ENCODE measurements at regions not wholly inside any gene's neighbourhood (a gene's known extent, or its start where the extent isn't known, plus 50 kb on each side); places are given as distances from the start of the nearest gene placed in this dataset.

GRCh38 chr2:164091673-164092072, 355.9 kb upstream of the FIGN start:
- no peaks in the 10 kb centered on the region for H3K4me1 Mint-ChIP-seq (ENCODE audit: low read depth)
- intact Hi-C loops (cut with DNase I, micrococcal nuclease) = no loop called here
- Histone ChIP-seq H3K36me3 (ENCODE audit: insufficient read depth, low read length) (no peaks in the 10 kb centered on the region), H3K4me1 (ENCODE audit: insufficient read depth, low read length) (no peaks in the 10 kb centered on the region), H3K4me3 (ENCODE audit: low read length) (no peak overlapping the region), H3K9me3 (ENCODE audit: control insufficient read depth in 1 of 2, insufficient read depth in 1 of 2, low read length in 2 of 2) (no peaks in the 10 kb centered on the region), H3K27ac (ENCODE audit: low read depth in 1 of 2, low read length in 2 of 2) (no peak overlapping the region), H3K27me3 (ENCODE audit: control insufficient read depth in 1 of 2, insufficient read depth in 2 of 2, low read length in 2 of 2) (no peaks in the 10 kb centered on the region)
- no peak overlapping the region for H3K4me3 Mint-ChIP-seq
- H3K27ac Mint-ChIP-seq = no peak overlapping the region
- ATAC-seq (ENCODE audit: poor library complexity) = no peak
- H3K9me3 Mint-ChIP-seq = peaks cover 6% of the 10 kb centered on the region
- CTCF ChIA-PET = no interaction called here
- POLR2A ChIA-PET = no interaction called here
- H3K36me3 Mint-ChIP-seq (ENCODE audit: low read depth) = no peaks in the 10 kb centered on the region
- no peak for TF ChIP-seq CTCF (IDR thresholded peaks at IDR 0.05)
- H3K27me3 Mint-ChIP-seq = no peaks in the 10 kb centered on the region
- no peak for DNase-seq

GRCh38 chr2:164090533-164090932, 354.7 kb upstream of the FIGN start:
- no peaks in the 10 kb centered on the region for H3K36me3 ChIP-seq (ENCODE audit: insufficient read depth, low read length)
- ATAC-seq (ENCODE audit: poor library complexity) (no peak), DNase-seq (no peak)
- H3K27ac Mint-ChIP-seq = no peak overlapping the region
- no peaks in the 10 kb centered on the region for H3K36me3 Mint-ChIP-seq (ENCODE audit: low read depth)
- TF ChIP-seq CTCF (IDR thresholded peaks at IDR 0.05) = no peak
- no peak overlapping the region for H3K27ac ChIP-seq (ENCODE audit: low read depth in 1 of 2, low read length in 2 of 2)
- H3K27me3 Mint-ChIP-seq = no peaks in the 10 kb centered on the region
- no peaks in the 10 kb centered on the region for H3K4me1 Mint-ChIP-seq (ENCODE audit: low read depth)
- no peak overlapping the region for H3K4me3 Mint-ChIP-seq
- peaks cover 9% of the 10 kb centered on the region for H3K9me3 Mint-ChIP-seq
- H3K4me1 ChIP-seq (ENCODE audit: insufficient read depth, low read length) = no peaks in the 10 kb centered on the region
- ChIA-PET POLR2A (no interaction called here), CTCF (no interaction called here)
- H3K9me3 ChIP-seq (ENCODE audit: control insufficient read depth in 1 of 2, insufficient read depth in 1 of 2, low read length in 2 of 2) = no peaks in the 10 kb centered on the region
- no peak overlapping the region for H3K4me3 ChIP-seq (ENCODE audit: low read length)
- intact Hi-C loops (cut with DNase I, micrococcal nuclease) = no loop called here
- H3K27me3 ChIP-seq (ENCODE audit: control insufficient read depth in 1 of 2, insufficient read depth in 2 of 2, low read length in 2 of 2) = no peaks in the 10 kb centered on the region

GRCh38 chr2:164084066-164084465, 348.3 kb upstream of the FIGN start:
- DNase-seq = no peak
- no peaks in the 10 kb centered on the region for H3K27me3 Mint-ChIP-seq
- Histone ChIP-seq H3K27me3 (ENCODE audit: control insufficient read depth in 1 of 2, insufficient read depth in 2 of 2, low read length in 2 of 2) (no peaks in the 10 kb centered on the region), H3K4me1 (ENCODE audit: insufficient read depth, low read length) (no peaks in the 10 kb centered on the region), H3K36me3 (ENCODE audit: insufficient read depth, low read length) (no peaks in the 10 kb centered on the region), H3K9me3 (ENCODE audit: control insufficient read depth in 1 of 2, insufficient read depth in 1 of 2, low read length in 2 of 2) (no peaks in the 10 kb centered on the region), H3K27ac (ENCODE audit: low read depth in 1 of 2, low read length in 2 of 2) (no peak overlapping the region), H3K4me3 (ENCODE audit: low read length) (no peak overlapping the region)
- peaks cover 8% of the 10 kb centered on the region for H3K9me3 Mint-ChIP-seq
- no peak overlapping the region for H3K27ac Mint-ChIP-seq
- no peak for TF ChIP-seq CTCF (IDR thresholded peaks at IDR 0.05)
- no peaks in the 10 kb centered on the region for H3K36me3 Mint-ChIP-seq (ENCODE audit: low read depth)
- no peak for ATAC-seq (ENCODE audit: poor library complexity)
- intact Hi-C loops (cut with DNase I, micrococcal nuclease) = no loop called here
- no peak overlapping the region for H3K4me3 Mint-ChIP-seq
- no peaks in the 10 kb centered on the region for H3K4me1 Mint-ChIP-seq (ENCODE audit: low read depth)
- CTCF ChIA-PET = no interaction called here
- POLR2A ChIA-PET = no interaction called here
